ENCODE measurements at regions not wholly inside any gene's neighbourhood (a gene's known extent, or its start where the extent isn't known, plus 50 kb on each side); places are given as distances from the start of the nearest gene placed in this dataset.

DNA sequence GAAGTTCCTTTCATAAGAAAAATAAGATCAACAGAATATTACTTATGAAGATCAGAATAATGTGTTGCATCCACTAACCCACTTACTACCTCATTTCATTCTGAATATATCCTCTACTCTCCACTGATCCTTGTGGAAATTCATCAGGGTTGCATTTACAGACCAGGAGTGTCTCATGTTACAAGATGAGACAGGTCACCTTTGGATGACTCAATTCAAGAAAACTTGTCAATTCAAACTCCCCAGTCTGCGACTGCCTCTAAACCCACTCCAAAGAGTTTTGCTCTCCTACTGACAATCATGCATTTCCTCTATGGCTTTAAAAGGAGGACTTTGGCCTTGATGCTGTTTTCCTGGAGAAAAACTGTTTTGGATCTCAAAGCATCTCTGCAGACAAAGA, 68.4 kb downstream of the ID4 start (continued):
- TF ChIP-seq HDAC6 (IDR thresholded peaks at IDR 0.05; ENCODE audit: low read depth, low read length): no peak
- no peak for TF ChIP-seq CHD7 (IDR thresholded peaks at IDR 0.05; ENCODE audit: insufficient replicate concordance, low read length)
- TF ChIP-seq TCF12 (IDR thresholded peaks at IDR 0.05; ENCODE audit: low read depth, low read length): no peak
- TF ChIP-seq SIN3A (conservative IDR thresholded peaks at IDR 0.05 in 1 of 2, IDR thresholded peaks at IDR 0.05 in 1 of 2; ENCODE audit: low read depth in 1 of 2, low read length in 2 of 2): no peak

Measured in H1 (cell line).